Suprapubic skin (tissue), 3 donors: ENCODE measurements at regions not wholly inside any gene's neighbourhood (a gene's known extent, or its start where the extent isn't known, plus 50 kb on each side); places are given as distances from the start of the nearest gene placed in this dataset.

ENCODE experiments used
- CTCF ChIP-seq, 2 donors: fragments of 200-600 bp in 1 of 2; fragments of 450-650 bp in 1 of 2; sonication (generic) in 1 of 2; IDR thresholded peaks; one replicate each; pipeline ENCODE4 v1.5.1; 2016 to 2019; ENCODE audit warnings: antibody characterized with exemption in 2 of 2, mild to moderate bottlenecking in 1 of 2, moderate library complexity in 1 of 2
- POLR2A ChIP-seq, 2 donors: fragments of 450-650 bp; IDR thresholded peaks; one replicate each; pipeline ENCODE4 v1.6.1; 2017; ENCODE audit warnings: antibody characterized with exemption in 2 of 2, mild to moderate bottlenecking in 2 of 2, moderate library complexity in 2 of 2

- TF ChIP-seq CTCF (IDR thresholded peaks at IDR 0.05) (no peak), POLR2A (IDR thresholded peaks at IDR 0.05) (no peak)
These were observed 144.3 kb upstream of the PELI1 start for GRCh38 chr2:64288321-64289193.
